ENCODE measurements at regions not wholly inside any gene's neighbourhood (a gene's known extent, or its start where the extent isn't known, plus 50 kb on each side); places are given as distances from the start of the nearest gene placed in this dataset.

- no peak for DNase-seq
These were observed 98.7 kb upstream of the TMEM196 start for GRCh38 chr7:19872094-19872493.

GRCh38 chr7:19871102-19871501 lies 97.7 kb upstream of the TMEM196 start:
- H3K9me3 Mint-ChIP-seq (ENCODE audit: insufficient read depth): no peaks in the 10 kb centered on the region
- no peak overlapping the region for H3K4me3 Mint-ChIP-seq
- CTCF ChIA-PET: no interaction called here
- peaks cover 1% of the 10 kb centered on the region for H3K4me1 Mint-ChIP-seq
- H3K27me3 Mint-ChIP-seq: no peaks in the 10 kb centered on the region
- no CpG with 5 or more reads among the region's 2 CpGs for WGBS (ENCODE audit: insufficient coverage)
- Histone ChIP-seq H3K79me2 (ENCODE audit: control insufficient read depth, insufficient read depth, low read length) (no peaks in the 10 kb centered on the region), H3K27ac (ENCODE audit: low read length in 2 of 2) (no peak overlapping the region), H4K20me1 (ENCODE audit: control insufficient read depth, insufficient read depth, low read length, poor library complexity, severe bottlenecking) (no peaks in the 10 kb centered on the region), H3K9ac (ENCODE audit: low read length) (no peak overlapping the region), H3K4me1 (ENCODE audit: control insufficient read depth in 2 of 2, insufficient read depth in 2 of 2, low read length in 2 of 2) (no peaks in the 10 kb centered on the region), H3K9me3 (ENCODE audit: control extremely low read depth in 1 of 3, control insufficient read depth in 2 of 3, insufficient read depth in 1 of 3, low read length in 2 of 3) (peaks cover 0 to 1% (median 0%) of the 10 kb centered on the region in 3 donors), H2AFZ (ENCODE audit: insufficient read depth, low read depth, low read length, poor library complexity, severe bottlenecking) (no peak overlapping the region), H3K27me3 (replicated peaks in 1 of 4; ENCODE audit: control extremely low read depth in 1 of 4, control insufficient read depth in 3 of 4, insufficient read depth in 4 of 4, low read length in 3 of 4) (no peaks in the 10 kb centered on the region), H3K4me3 (ENCODE audit: control extremely low read depth in 1 of 5, extremely low read depth in 1 of 5, insufficient read depth in 1 of 5, low read depth in 2 of 5, low read length in 4 of 5) (no peak overlapping the region), H3K4me2 (replicated peaks; ENCODE audit: low read depth, low read length, poor library complexity, severe bottlenecking) (no peak overlapping the region), H3K36me3 (replicated peaks in 1 of 2; ENCODE audit: control extremely low read depth in 1 of 2, control insufficient read depth in 1 of 2, extremely low read depth in 1 of 2, insufficient read depth in 2 of 2, low read length in 1 of 2) (no peaks in the 10 kb centered on the region)
- intact Hi-C loops (cut with micrococcal nuclease): no loop called here
- TF ChIP-seq EZH2 (IDR thresholded peaks at IDR 0.05; ENCODE audit: borderline replicate concordance, insufficient read depth, low read depth, low read length, poor library complexity, severe bottlenecking) (no peak), CTCF (IDR thresholded peaks at IDR 0.05) (no peak)
- DNase-seq: no peak
- no peak overlapping the region for H3K27ac Mint-ChIP-seq
- no peak for ATAC-seq (ENCODE audit: low read depth)
- POLR2A ChIA-PET: no interaction called here

More at GRCh38 chr7:19872094-19872493, 98.7 kb upstream of the TMEM196 start:
- H4K20me1 ChIP-seq (ENCODE audit: control insufficient read depth, insufficient read depth, low read length, poor library complexity, severe bottlenecking): no peaks in the 10 kb centered on the region
- no peaks in the 10 kb centered on the region for H3K9me3 Mint-ChIP-seq (ENCODE audit: insufficient read depth)
- H3K4me1 ChIP-seq (ENCODE audit: control insufficient read depth in 2 of 2, insufficient read depth in 2 of 2, low read length in 2 of 2): no peaks in the 10 kb centered on the region
- H3K4me3 Mint-ChIP-seq: no peak overlapping the region
- peaks cover 1% of the 10 kb centered on the region for H3K4me1 Mint-ChIP-seq
- WGBS (ENCODE audit: insufficient coverage): no CpG with 5 or more reads among the region's 1 CpG
- POLR2A ChIA-PET: no interaction called here
- no peak overlapping the region for H3K4me3 ChIP-seq (ENCODE audit: control extremely low read depth in 1 of 5, extremely low read depth in 1 of 5, insufficient read depth in 1 of 5, low read depth in 2 of 5, low read length in 4 of 5)
- H3K79me2 ChIP-seq (ENCODE audit: control insufficient read depth, insufficient read depth, low read length): no peaks in the 10 kb centered on the region
- H3K36me3 ChIP-seq (replicated peaks in 1 of 2; ENCODE audit: control extremely low read depth in 1 of 2, control insufficient read depth in 1 of 2, extremely low read depth in 1 of 2, insufficient read depth in 2 of 2, low read length in 1 of 2): no peaks in the 10 kb centered on the region
- H2AFZ ChIP-seq (ENCODE audit: insufficient read depth, low read depth, low read length, poor library complexity, severe bottlenecking): no peak overlapping the region
- H3K27ac ChIP-seq (ENCODE audit: low read length in 2 of 2): no peak overlapping the region
- H3K27me3 Mint-ChIP-seq: no peaks in the 10 kb centered on the region
- H3K9ac ChIP-seq (ENCODE audit: low read length): no peak overlapping the region
- no peak for ATAC-seq (ENCODE audit: low read depth)
- TF ChIP-seq CTCF (IDR thresholded peaks at IDR 0.05) (no peak), EZH2 (IDR thresholded peaks at IDR 0.05; ENCODE audit: borderline replicate concordance, insufficient read depth, low read depth, low read length, poor library complexity, severe bottlenecking) (no peak)
- no peak overlapping the region for H3K4me2 ChIP-seq (replicated peaks; ENCODE audit: low read depth, low read length, poor library complexity, severe bottlenecking)
- no peaks in the 10 kb centered on the region for H3K27me3 ChIP-seq (replicated peaks in 1 of 4; ENCODE audit: control extremely low read depth in 1 of 4, control insufficient read depth in 3 of 4, insufficient read depth in 4 of 4, low read length in 3 of 4)
- CTCF ChIA-PET: no interaction called here
- H3K27ac Mint-ChIP-seq: no peak overlapping the region
- H3K9me3 ChIP-seq (ENCODE audit: control extremely low read depth in 1 of 3, control insufficient read depth in 2 of 3, insufficient read depth in 1 of 3, low read length in 2 of 3): peaks cover 0 to 1% (median 0%) of the 10 kb centered on the region in 3 donors
- intact Hi-C loops (cut with micrococcal nuclease): no loop called here
